ENCODE measurements at regions not wholly inside any gene's neighbourhood (a gene's known extent, or its start where the extent isn't known, plus 50 kb on each side); places are given as distances from the start of the nearest gene placed in this dataset.

GRCh38 chr16:5378531-5378930, 280.9 kb upstream of the EEF2KMT start:
- TF ChIP-seq CTCF (conservative IDR thresholded peaks at IDR 0.05; ENCODE audit: low read length) (no peak), EZH2phosphoT487 (IDR thresholded peaks at IDR 0.05; ENCODE audit: borderline replicate concordance, low read depth, low read length) (no peak)
